Suprapubic skin (tissue), 4 donors: ENCODE measurements at regions not wholly inside any gene's neighbourhood (a gene's known extent, or its start where the extent isn't known, plus 50 kb on each side); places are given as distances from the start of the nearest gene placed in this dataset.

Experiments used
- DNase-seq, 2 donors: peaks; one replicate each; pipeline ENCODE4 v3.0.0-alpha.2; 2019; ENCODE audit warnings: low spot score in 2 of 2
- H3K27ac ChIP-seq: fragments of 200-600 bp; sonication (generic); one replicate; pipeline ENCODE4 v1.5.1; 2019
- H3K27me3 ChIP-seq: fragments of 200-600 bp; sonication (generic); one replicate; pipeline ENCODE4 v1.5.1; 2019
- H3K36me3 ChIP-seq: fragments of 200-600 bp; sonication (generic); one replicate; pipeline ENCODE4 v1.5.1; 2019
- H3K4me1 ChIP-seq: fragments of 200-600 bp; sonication (generic); one replicate; pipeline ENCODE4 v1.5.1; 2019
- H3K4me3 ChIP-seq: fragments of 200-600 bp; sonication (generic); one replicate; pipeline ENCODE4 v1.5.1; 2019; ENCODE audit warnings: mild to moderate bottlenecking
- H3K9me3 ChIP-seq: fragments of 200-600 bp; sonication (generic); one replicate; pipeline ENCODE4 v1.5.1; 2019
- EP300 ChIP-seq: sonication (generic); formaldehyde crosslinking; IDR thresholded peaks from one replicate; pipeline ENCODE4 v1.6.1; 2017; ENCODE audit warnings: antibody characterized with exemption
- POLR2A ChIP-seq, 2 donors: fragments of 450-650 bp; IDR thresholded peaks; one replicate each; pipeline ENCODE4 v1.6.1; 2017; ENCODE audit warnings: antibody characterized with exemption in 2 of 2, mild to moderate bottlenecking in 2 of 2, moderate library complexity in 2 of 2
- POLR2AphosphoS5 ChIP-seq, 3 donors: sonication (generic); formaldehyde crosslinking; IDR thresholded peaks; one replicate each; pipeline ENCODE4 v1.6.1; 2017; ENCODE audit warnings: antibody characterized with exemption in 3 of 3
- WGBS: methylation state at CpG from one replicate; pipeline ENCODE4 v1.1.5; 2018; 5-methylcytosine and 5-hydroxymethylcytosine counted together
- TF ChIP-seq, protein P1 (sequence below), 2 donors: fragments of 200-600 bp in 1 of 2; fragments of 450-650 bp in 1 of 2; sonication (generic) in 1 of 2; IDR thresholded peaks; one replicate each; pipeline ENCODE4 v1.5.1; 2016 to 2019; ENCODE audit warnings: antibody characterized with exemption in 2 of 2, mild to moderate bottlenecking in 1 of 2, moderate library complexity in 1 of 2

DNA sequence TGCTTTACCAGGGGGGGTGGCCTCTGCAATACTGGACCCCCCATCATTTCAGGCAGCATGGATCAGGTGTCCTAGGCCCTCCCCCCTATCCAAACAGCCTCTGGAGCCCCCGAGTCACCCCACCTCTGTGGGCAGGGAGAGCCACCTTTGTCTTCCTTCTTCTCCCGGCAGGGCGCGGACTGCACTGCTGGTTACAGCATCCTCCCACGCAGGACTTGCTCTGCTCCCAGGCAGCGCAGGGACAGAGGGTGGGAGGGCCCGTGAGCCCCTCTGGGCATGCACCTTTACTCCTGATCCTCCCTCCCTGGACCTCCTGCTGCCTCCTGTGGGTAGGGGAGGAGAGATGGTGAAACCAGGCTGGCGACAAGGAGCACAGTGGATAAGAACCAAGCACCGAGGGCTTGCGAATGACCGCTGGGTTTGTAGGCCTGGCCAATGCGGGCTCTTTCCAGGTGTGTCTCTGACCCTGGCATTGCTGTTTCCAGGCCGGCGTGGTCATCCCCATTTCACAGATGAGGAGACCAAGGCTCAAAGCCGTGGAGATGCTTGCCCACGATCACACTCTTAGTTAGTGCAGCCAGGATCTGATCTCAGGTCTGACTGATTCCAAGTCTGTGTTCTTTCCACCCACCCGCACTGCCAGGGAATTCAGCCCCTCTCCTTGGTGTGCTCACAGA is 73.6 kb upstream of the TARDBP start:
- TF ChIP-seq, protein P1, sequence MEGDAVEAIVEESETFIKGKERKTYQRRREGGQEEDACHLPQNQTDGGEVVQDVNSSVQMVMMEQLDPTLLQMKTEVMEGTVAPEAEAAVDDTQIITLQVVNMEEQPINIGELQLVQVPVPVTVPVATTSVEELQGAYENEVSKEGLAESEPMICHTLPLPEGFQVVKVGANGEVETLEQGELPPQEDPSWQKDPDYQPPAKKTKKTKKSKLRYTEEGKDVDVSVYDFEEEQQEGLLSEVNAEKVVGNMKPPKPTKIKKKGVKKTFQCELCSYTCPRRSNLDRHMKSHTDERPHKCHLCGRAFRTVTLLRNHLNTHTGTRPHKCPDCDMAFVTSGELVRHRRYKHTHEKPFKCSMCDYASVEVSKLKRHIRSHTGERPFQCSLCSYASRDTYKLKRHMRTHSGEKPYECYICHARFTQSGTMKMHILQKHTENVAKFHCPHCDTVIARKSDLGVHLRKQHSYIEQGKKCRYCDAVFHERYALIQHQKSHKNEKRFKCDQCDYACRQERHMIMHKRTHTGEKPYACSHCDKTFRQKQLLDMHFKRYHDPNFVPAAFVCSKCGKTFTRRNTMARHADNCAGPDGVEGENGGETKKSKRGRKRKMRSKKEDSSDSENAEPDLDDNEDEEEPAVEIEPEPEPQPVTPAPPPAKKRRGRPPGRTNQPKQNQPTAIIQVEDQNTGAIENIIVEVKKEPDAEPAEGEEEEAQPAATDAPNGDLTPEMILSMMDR (IDR thresholded peaks at IDR 0.05), result no peak
- TF ChIP-seq EP300 (no peak), POLR2AphosphoS5 (IDR thresholded peaks at IDR 0.05) (no peak), POLR2A (IDR thresholded peaks at IDR 0.05) (no peak)
- 96% methylated on average over 11 of the region's 17 CpGs for WGBS

GRCh38 chr1:10939654-10940450 is 72.6 kb upstream of the TARDBP start:
- no peak overlapping the region for H3K4me3 ChIP-seq
- H3K36me3 ChIP-seq, result no peaks in the 10 kb centered on the region
- peaks cover 20% of the 10 kb centered on the region for H3K4me1 ChIP-seq
- no peak for DNase-seq
- TF ChIP-seq EP300, result no peak
- TF ChIP-seq, protein P1 (IDR thresholded peaks at IDR 0.05), result no peak
- no peak for TF ChIP-seq POLR2AphosphoS5 (IDR thresholded peaks at IDR 0.05)
- no peak for TF ChIP-seq POLR2A (IDR thresholded peaks at IDR 0.05)
- H3K27ac ChIP-seq, result no peak overlapping the region
- 54% methylated on average over 20 of the region's 20 CpGs for WGBS
- no peaks in the 10 kb centered on the region for H3K9me3 ChIP-seq
- H3K27me3 ChIP-seq, result peaks cover 6% of the 10 kb centered on the region

More for the DNA sequence above, 73.6 kb upstream of the TARDBP start:
- H3K4me1 ChIP-seq, result peaks cover 11% of the 10 kb centered on the region
- no peak overlapping the region for H3K27ac ChIP-seq
- H3K27me3 ChIP-seq, result peaks cover 10% of the 10 kb centered on the region
- no peaks in the 10 kb centered on the region for H3K9me3 ChIP-seq
- DNase-seq, result no peak
- H3K4me3 ChIP-seq, result no peak overlapping the region
- no peaks in the 10 kb centered on the region for H3K36me3 ChIP-seq

DNA sequence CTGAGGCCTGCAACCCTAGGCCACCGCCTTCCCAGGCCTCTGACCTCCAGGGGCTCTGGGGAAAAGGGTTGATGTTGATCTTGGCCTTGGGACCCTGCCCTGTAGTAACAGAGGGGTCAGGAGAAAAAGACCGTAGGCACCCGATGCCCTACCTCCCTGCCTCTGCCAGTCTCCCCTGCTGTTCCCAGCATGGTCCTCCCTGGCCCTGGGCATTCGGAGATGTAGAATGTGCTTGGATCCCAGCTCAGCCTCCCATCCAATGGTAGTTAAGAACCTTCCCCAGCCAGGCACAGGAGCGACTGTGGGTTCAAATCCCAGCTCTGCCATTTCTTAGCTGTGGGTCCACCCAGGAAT is 72.0 kb upstream of the TARDBP start:
- TF ChIP-seq POLR2AphosphoS5 (IDR thresholded peaks at IDR 0.05) (no peak), EP300 (no peak), POLR2A (IDR thresholded peaks at IDR 0.05) (no peak)
- TF ChIP-seq, protein P1 (IDR thresholded peaks at IDR 0.05), result no peak
- no peaks in the 10 kb centered on the region for H3K36me3 ChIP-seq
- H3K9me3 ChIP-seq, result no peaks in the 10 kb centered on the region
- peaks cover 2% of the 10 kb centered on the region for H3K27me3 ChIP-seq
- H3K27ac ChIP-seq, result no peak overlapping the region
- no peak overlapping the region for H3K4me3 ChIP-seq
- peaks cover 20% of the 10 kb centered on the region for H3K4me1 ChIP-seq
- DNase-seq, result no peak
- whole genome bisulfite sequencing, result 77% methylated on average over 4 of the region's 5 CpGs

DNA sequence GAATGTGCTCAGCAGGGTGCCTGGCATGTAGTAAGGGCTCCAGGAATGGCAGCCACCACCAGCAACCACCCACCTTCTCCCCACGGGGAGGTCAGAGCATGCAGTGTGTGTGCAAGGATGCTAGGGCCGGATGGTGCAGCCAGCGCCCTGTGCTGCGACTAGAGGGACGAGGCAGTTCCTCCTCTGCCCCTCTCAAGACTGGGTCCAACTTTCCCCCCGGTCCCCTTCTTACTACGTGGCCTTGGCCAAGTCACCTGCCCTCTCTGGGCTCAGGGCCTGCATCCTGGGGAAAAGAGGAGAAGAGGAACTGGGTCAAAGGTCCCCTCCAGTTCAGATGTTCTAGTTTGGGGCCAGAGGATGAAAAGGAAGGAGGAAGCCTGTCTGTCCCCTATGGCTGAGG is 71.6 kb upstream of the TARDBP start:
- Histone ChIP-seq H3K27me3 (no peaks in the 10 kb centered on the region), H3K9me3 (no peaks in the 10 kb centered on the region), H3K4me3 (no peak overlapping the region), H3K36me3 (no peaks in the 10 kb centered on the region), H3K27ac (no peak overlapping the region), H3K4me1 (peaks cover 20% of the 10 kb centered on the region)
- no peak for DNase-seq
- TF ChIP-seq POLR2A (IDR thresholded peaks at IDR 0.05) (no peak), POLR2AphosphoS5 (IDR thresholded peaks at IDR 0.05) (no peak), EP300 (no peak)
- TF ChIP-seq, protein P1 (IDR thresholded peaks at IDR 0.05), result no peak
- WGBS, result 95% methylated on average over 4 of the region's 7 CpGs

GRCh38 chr1:10941891-10942541 is 70.4 kb upstream of the TARDBP start:
- no peak overlapping the region for H3K4me3 ChIP-seq
- 9% methylated on average over 7 of the region's 21 CpGs for WGBS
- H3K9me3 ChIP-seq, result no peaks in the 10 kb centered on the region
- H3K36me3 ChIP-seq, result no peaks in the 10 kb centered on the region
- DNase-seq, result no peak
- H3K4me1 ChIP-seq, result peaks cover 20% of the 10 kb centered on the region
- no peaks in the 10 kb centered on the region for H3K27me3 ChIP-seq
- no peak overlapping the region for H3K27ac ChIP-seq
- TF ChIP-seq POLR2A (IDR thresholded peaks at IDR 0.05) (no peak), POLR2AphosphoS5 (IDR thresholded peaks at IDR 0.05) (no peak)
- TF ChIP-seq, protein P1 (IDR thresholded peaks at IDR 0.05), result peak; percentile 59 to 95
